ENCODE measurements at regions not wholly inside any gene's neighbourhood (a gene's known extent, or its start where the extent isn't known, plus 50 kb on each side); places are given as distances from the start of the nearest gene placed in this dataset.

DNA sequence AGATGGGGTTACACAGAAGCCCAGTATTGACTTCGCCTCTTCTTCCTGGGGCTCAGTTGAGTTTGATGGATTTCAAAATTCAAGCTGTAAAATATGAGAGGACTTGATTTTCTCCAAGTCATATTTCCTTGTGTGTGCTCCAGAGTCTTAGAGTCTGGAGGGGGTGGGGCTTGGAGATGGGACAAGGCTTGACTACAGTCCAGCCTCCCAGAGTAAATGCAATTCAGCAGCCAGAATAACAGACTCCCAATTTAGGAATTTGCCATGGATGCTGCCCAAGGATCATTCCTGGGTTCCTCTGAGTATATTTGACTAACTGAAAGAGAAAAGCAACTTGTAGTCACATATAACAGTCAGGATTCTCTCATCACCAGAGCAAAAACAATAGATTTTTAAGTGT lies 53.7 kb upstream of the RBPJ start:
- H3K4me1 ChIP-seq (ENCODE audit: control insufficient read depth in 2 of 2, insufficient read depth in 1 of 2, low read depth in 1 of 2, low read length in 2 of 2) = no peaks in the 10 kb centered on the region

GRCh38 chr4:26268246-26268645 lies 52.6 kb upstream of the RBPJ start:
- Histone ChIP-seq H2BK15ac (ENCODE audit: low read length) (no peak overlapping the region), H3K14ac (ENCODE audit: low read length) (no peak overlapping the region), H4K91ac (ENCODE audit: low read depth, low read length, poor library complexity) (no peak overlapping the region), H3K36me3 (replicated peaks in 1 of 2; ENCODE audit: control insufficient read depth in 2 of 2, insufficient read depth in 2 of 2, low read length in 2 of 2) (no peaks in the 10 kb centered on the region), H3K27ac (replicated peaks; ENCODE audit: low read length) (no peak overlapping the region), H3K79me1 (ENCODE audit: low read depth, low read length) (no peaks in the 10 kb centered on the region), H3K4me1 (ENCODE audit: control insufficient read depth in 2 of 2, insufficient read depth in 1 of 2, low read depth in 1 of 2, low read length in 2 of 2) (no peaks in the 10 kb centered on the region), H3K4me2 (ENCODE audit: insufficient read depth, low read length, poor library complexity, severe bottlenecking) (no peak overlapping the region), H3K9me3 (replicated peaks in 1 of 2; ENCODE audit: control insufficient read depth in 2 of 2, insufficient read depth in 1 of 2, low read depth in 1 of 2, low read length in 2 of 2) (no peaks in the 10 kb centered on the region), H2AK5ac (ENCODE audit: low read depth, low read length) (no peak overlapping the region), H3K4me3 (ENCODE audit: low read length in 2 of 2) (no peak overlapping the region), H3K27me3 (ENCODE audit: control insufficient read depth in 3 of 3, insufficient read depth in 3 of 3, low read depth in 1 of 3, low read length in 3 of 3) (no peaks in the 10 kb centered on the region), H3K23ac (ENCODE audit: low read depth, low read length, poor library complexity) (no peak overlapping the region), H4K8ac (ENCODE audit: low read depth, low read length) (no peak overlapping the region), H2BK12ac (ENCODE audit: low read length) (no peak overlapping the region), H2AFZ (ENCODE audit: low read length) (no peak overlapping the region), H2BK5ac (ENCODE audit: low read length) (no peak overlapping the region), H3K4ac (ENCODE audit: low read length) (no peak overlapping the region), H3K18ac (ENCODE audit: low read length) (no peak overlapping the region), H3K9ac (ENCODE audit: low read depth, low read length, poor library complexity) (no peak overlapping the region), H2BK120ac (ENCODE audit: low read depth, low read length) (no peak overlapping the region)
- no CpG with 5 or more reads among the region's 2 CpGs for WGBS, 2 donors (ENCODE audit: extremely low coverage in 2 of 2, insufficient read length in 2 of 2, insufficient replicate concordance in 1 of 2)
- DNase-seq (ENCODE audit: low spot score) = no peak

More for the DNA sequence above, 53.7 kb upstream of the RBPJ start:
- Histone ChIP-seq H3K9ac (ENCODE audit: low read depth, low read length, poor library complexity) (no peak overlapping the region), H3K23ac (ENCODE audit: low read depth, low read length, poor library complexity) (no peak overlapping the region), H2BK15ac (ENCODE audit: low read length) (no peak overlapping the region), H3K18ac (ENCODE audit: low read length) (no peak overlapping the region), H3K27me3 (ENCODE audit: control insufficient read depth in 3 of 3, insufficient read depth in 3 of 3, low read depth in 1 of 3, low read length in 3 of 3) (no peaks in the 10 kb centered on the region), H3K4me3 (ENCODE audit: low read length in 2 of 2) (no peak overlapping the region), H3K4me2 (ENCODE audit: insufficient read depth, low read length, poor library complexity, severe bottlenecking) (no peak overlapping the region), H2AK5ac (ENCODE audit: low read depth, low read length) (no peak overlapping the region), H2BK5ac (ENCODE audit: low read length) (no peak overlapping the region), H3K14ac (ENCODE audit: low read length) (no peak overlapping the region), H4K8ac (ENCODE audit: low read depth, low read length) (no peak overlapping the region), H3K36me3 (replicated peaks in 1 of 2; ENCODE audit: control insufficient read depth in 2 of 2, insufficient read depth in 2 of 2, low read length in 2 of 2) (no peaks in the 10 kb centered on the region), H3K79me1 (ENCODE audit: low read depth, low read length) (no peaks in the 10 kb centered on the region), H2BK12ac (ENCODE audit: low read length) (no peak overlapping the region), H3K9me3 (replicated peaks in 1 of 2; ENCODE audit: control insufficient read depth in 2 of 2, insufficient read depth in 1 of 2, low read depth in 1 of 2, low read length in 2 of 2) (no peaks in the 10 kb centered on the region), H2BK120ac (ENCODE audit: low read depth, low read length) (no peak overlapping the region), H4K91ac (ENCODE audit: low read depth, low read length, poor library complexity) (no peak overlapping the region), H2AFZ (ENCODE audit: low read length) (no peak overlapping the region), H3K4ac (ENCODE audit: low read length) (no peak overlapping the region), H3K27ac (replicated peaks; ENCODE audit: low read length) (no peak overlapping the region)
- no CpG with 5 or more reads among the region's 1 CpG for WGBS, 2 donors (ENCODE audit: extremely low coverage in 2 of 2, insufficient read length in 2 of 2, insufficient replicate concordance in 1 of 2)
- no peak for DNase-seq (ENCODE audit: low spot score)

DNA sequence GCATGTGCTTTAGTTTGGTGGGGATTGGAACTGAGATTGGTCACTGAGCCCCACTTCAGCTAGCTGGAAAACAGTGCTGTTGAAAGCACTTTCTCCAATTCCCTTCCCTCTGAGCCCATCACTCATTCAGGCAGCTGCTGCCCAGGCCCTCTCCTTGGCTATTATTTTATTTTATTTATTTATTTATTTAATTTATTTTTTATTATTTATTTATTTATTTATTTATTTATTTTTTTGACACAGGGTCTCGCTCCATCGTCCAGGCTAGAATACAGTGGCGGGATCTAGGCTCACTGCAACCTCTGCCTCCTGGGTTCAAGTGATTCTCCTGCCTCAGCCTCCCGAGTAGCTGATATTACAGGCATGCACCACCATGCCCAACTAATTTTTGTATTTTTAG lies 51.8 kb upstream of the RBPJ start:
- H3K18ac ChIP-seq (ENCODE audit: low read length) = no peak overlapping the region
- no peak overlapping the region for H3K4me2 ChIP-seq (ENCODE audit: insufficient read depth, low read length, poor library complexity, severe bottlenecking)
- no peak overlapping the region for H3K27ac ChIP-seq (replicated peaks; ENCODE audit: low read length)
- no peak overlapping the region for H2BK120ac ChIP-seq (ENCODE audit: low read depth, low read length)
- no peak overlapping the region for H2BK15ac ChIP-seq (ENCODE audit: low read length)
- H3K4me1 ChIP-seq (ENCODE audit: control insufficient read depth in 2 of 2, insufficient read depth in 1 of 2, low read depth in 1 of 2, low read length in 2 of 2) = no peaks in the 10 kb centered on the region
- no peak overlapping the region for H2BK12ac ChIP-seq (ENCODE audit: low read length)
- no peak overlapping the region for H2AK5ac ChIP-seq (ENCODE audit: low read depth, low read length)
- peaks cover 0 to 2% (median 0%) of the 10 kb centered on the region in 3 experiments for H3K27me3 ChIP-seq (ENCODE audit: control insufficient read depth in 3 of 3, insufficient read depth in 3 of 3, low read depth in 1 of 3, low read length in 3 of 3)
- no peak overlapping the region for H3K9ac ChIP-seq (ENCODE audit: low read depth, low read length, poor library complexity)
- H3K9me3 ChIP-seq (replicated peaks in 1 of 2; ENCODE audit: control insufficient read depth in 2 of 2, insufficient read depth in 1 of 2, low read depth in 1 of 2, low read length in 2 of 2) = no peaks in the 10 kb centered on the region
- H2AFZ ChIP-seq (ENCODE audit: low read length) = no peak overlapping the region
- no peak overlapping the region for H2BK5ac ChIP-seq (ENCODE audit: low read length)
- H4K91ac ChIP-seq (ENCODE audit: low read depth, low read length, poor library complexity) = no peak overlapping the region
- no peak overlapping the region for H3K4ac ChIP-seq (ENCODE audit: low read length)
- no CpG with 5 or more reads among the region's 4 CpGs for WGBS, 2 donors (ENCODE audit: extremely low coverage in 2 of 2, insufficient read length in 2 of 2, insufficient replicate concordance in 1 of 2)
- no peak overlapping the region for H4K8ac ChIP-seq (ENCODE audit: low read depth, low read length)
- H3K4me3 ChIP-seq (ENCODE audit: low read length in 2 of 2) = no peak overlapping the region
- no peak for DNase-seq (ENCODE audit: low spot score)
- H3K14ac ChIP-seq (ENCODE audit: low read length) = no peak overlapping the region
- H3K36me3 ChIP-seq (replicated peaks in 1 of 2; ENCODE audit: control insufficient read depth in 2 of 2, insufficient read depth in 2 of 2, low read length in 2 of 2) = no peaks in the 10 kb centered on the region
- no peak overlapping the region for H3K23ac ChIP-seq (ENCODE audit: low read depth, low read length, poor library complexity)
- no peaks in the 10 kb centered on the region for H3K79me1 ChIP-seq (ENCODE audit: low read depth, low read length)

All from neuronal stem cell (in vitro differentiated cells).